WI38 (cell line): ENCODE measurements at regions not wholly inside any gene's neighbourhood (a gene's known extent, or its start where the extent isn't known, plus 50 kb on each side); places are given as distances from the start of the nearest gene placed in this dataset.
"Not testable (repeated sequence)": the region's sequence is repeated elsewhere in the genome, so short reads cannot be mapped to it uniquely, and the experiment has no call there.

Experiments
- H3K4me3 ChIP-seq: 2 replicates; pipeline ENCODE4 v1.5.1; 2011; ENCODE audit warnings: low read depth, mild to moderate bottlenecking, control low read depth, low read length
- CTCF ChIP-seq: IDR thresholded peaks from 2 replicates; pipeline ENCODE4 v1.5.1; 2012; ENCODE audit warnings: low read depth, mild to moderate bottlenecking, control low read depth, low read length

GRCh38 chr3:194049394-194049793 is 86.6 kb upstream of the HES1 start:
- no peak for TF ChIP-seq CTCF
- H3K4me3 ChIP-seq = no peak overlapping the region

DNA sequence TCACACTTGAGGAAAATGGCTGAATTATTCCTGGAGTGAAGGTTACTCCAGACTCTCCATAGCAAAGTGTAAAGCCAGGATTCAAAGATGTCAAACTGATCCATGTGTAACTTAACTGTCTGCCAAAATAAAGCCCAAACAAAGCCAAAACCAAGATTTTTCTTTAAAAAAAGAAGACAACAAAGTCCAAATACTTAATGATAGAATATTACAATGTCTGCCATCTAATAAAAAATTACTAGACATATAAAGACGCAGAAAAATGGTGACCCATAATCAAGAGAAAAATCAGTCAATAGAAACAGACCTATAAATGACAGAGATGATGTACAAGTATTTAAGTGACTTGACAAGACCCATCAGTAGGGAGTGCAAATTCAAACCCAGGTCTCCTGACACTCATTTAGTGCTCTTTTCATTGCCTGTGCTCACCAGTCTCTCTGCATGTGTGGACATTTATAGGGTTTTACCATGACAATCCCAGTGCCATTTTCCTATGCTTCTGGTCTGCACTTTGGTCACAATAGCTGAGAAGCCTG is 85.1 kb upstream of the HES1 start:
- no peak overlapping the region for H3K4me3 ChIP-seq
- TF ChIP-seq CTCF = no peak

DNA sequence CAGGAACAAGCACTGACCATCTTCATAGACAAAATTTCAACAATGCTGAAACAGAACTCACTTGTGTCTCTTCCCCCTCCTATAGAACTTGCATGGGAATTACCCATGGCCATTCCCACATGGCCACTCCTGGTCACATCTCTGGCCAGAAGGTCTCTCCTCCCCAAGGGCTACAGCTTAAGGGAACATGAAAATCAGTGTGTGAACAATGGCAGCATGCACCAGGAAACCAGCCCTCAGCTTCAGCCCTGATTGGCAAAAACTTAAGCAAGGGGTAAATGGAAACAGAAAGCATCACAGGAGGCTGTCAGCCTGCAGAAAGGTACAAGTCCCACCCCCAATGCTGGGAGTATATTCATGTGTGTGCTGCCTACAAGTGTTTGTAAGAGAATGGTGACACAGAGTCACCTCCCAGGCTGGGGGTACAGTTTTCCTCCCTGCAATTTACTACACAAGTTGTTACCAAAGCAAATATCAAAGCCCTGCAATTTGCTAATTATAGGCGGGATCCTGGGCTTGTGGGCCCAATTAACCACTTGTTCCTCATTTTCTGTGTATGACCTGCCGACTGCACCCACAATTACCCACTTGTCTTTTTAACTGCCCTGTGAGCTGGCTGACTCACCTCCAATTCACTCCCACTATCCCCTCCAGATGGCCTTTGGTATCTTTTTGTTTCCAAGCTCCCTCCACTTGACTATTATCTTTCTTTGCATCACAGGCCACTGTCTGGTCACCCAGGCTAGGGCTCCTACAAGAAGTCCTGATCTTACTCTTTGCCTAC is 84.4 kb upstream of the HES1 start:
- no peak overlapping the region for H3K4me3 ChIP-seq
- TF ChIP-seq CTCF = no peak

GRCh38 chr3:194053136-194053535 is 82.8 kb upstream of the HES1 start:
- H3K4me3 ChIP-seq = no peak overlapping the region
- TF ChIP-seq CTCF = no peak

GRCh38 chr3:194054016-194054415 is 81.9 kb upstream of the HES1 start:
- no peak overlapping the region for H3K4me3 ChIP-seq
- no peak for TF ChIP-seq CTCF

- TF ChIP-seq CTCF = no peak
- no peak overlapping the region for H3K4me3 ChIP-seq
Measured at GRCh38 chr3:194054540-194054939, 81.4 kb upstream of the HES1 start.

DNA sequence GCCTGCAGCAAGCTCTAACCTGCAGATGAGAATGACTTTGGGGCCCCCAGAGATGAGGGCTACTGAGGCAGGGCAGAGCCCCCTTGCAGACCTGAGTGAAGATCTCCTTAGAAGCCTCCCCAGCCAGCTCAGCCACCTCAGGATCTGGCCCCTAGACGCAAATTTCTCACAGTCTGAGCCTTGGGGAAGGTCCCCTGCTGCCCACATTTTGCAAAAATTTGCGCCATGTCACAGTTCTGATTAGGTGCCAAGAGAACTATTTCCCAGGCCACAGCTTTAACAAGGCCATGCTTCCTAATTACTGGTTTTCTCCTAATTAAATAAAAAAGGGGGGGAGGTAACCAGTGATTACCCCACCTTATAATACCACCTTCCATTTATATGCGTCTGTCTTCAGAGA is 81.0 kb upstream of the HES1 start:
- TF ChIP-seq CTCF = no peak
- H3K4me3 ChIP-seq = no peak overlapping the region

DNA sequence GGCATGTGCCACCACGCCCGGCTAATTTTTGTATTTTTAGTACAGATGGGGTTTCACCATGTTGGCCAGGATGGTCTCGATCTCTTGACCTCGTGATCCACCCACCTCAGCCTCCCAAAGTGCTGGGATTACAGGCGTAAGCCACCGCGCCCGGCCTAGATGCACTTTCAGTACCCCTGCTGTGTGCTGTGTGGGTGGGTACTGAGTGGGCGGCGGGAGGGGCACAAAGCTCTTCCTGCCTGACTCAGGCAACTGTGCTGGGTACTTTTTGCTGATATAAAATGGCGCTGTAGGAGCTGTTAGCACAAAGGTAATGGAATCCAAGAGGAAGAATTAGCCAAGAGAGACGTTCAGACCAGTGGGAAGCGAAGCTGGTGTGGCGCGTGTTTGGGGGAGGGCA is 79.6 kb upstream of the HES1 start:
- not testable (repeated sequence) for H3K4me3 ChIP-seq
